Astrocyte (in vitro differentiated cells and primary cell): ENCODE measurements at regions not wholly inside any gene's neighbourhood (a gene's known extent, or its start where the extent isn't known, plus 50 kb on each side); places are given as distances from the start of the nearest gene placed in this dataset.

ENCODE experiments used
- DNase-seq: peaks from one replicate; pipeline ENCODE4 v3.0.0-alpha.2; 2010; ENCODE audit warnings: low read depth
- FAIRE-seq: peaks from 2 replicates; lab custom pipeline; 2011; peaks lifted over from hg19 to GRCh38; lab: Jason Lieb, UNC
- H2AFZ ChIP-seq: 2 replicates; pipeline ENCODE4 v1.6.0; 2012; ENCODE audit warnings: low read depth, low read length, inconsistent platforms
- H3K27ac ChIP-seq: 2 replicates; pipeline ENCODE4 v1.5.1; 2011; ENCODE audit warnings: low read depth, low read length, inconsistent platforms
- H3K27me3 ChIP-seq: 2 replicates; pipeline ENCODE4 v1.6.0; 2011; ENCODE audit warnings: low read length, inconsistent platforms; ENCODE audit not compliant: insufficient read depth
- H3K36me3 ChIP-seq: 2 replicates; pipeline ENCODE4 v1.5.1; 2011; ENCODE audit warnings: low read length, inconsistent platforms; ENCODE audit not compliant: insufficient read depth
- H3K4me1 ChIP-seq: 2 replicates; pipeline ENCODE4 v1.5.1; 2011; ENCODE audit warnings: low read length, inconsistent platforms; ENCODE audit not compliant: insufficient read depth
- H3K4me2 ChIP-seq: 2 replicates; pipeline ENCODE4 v1.6.0; 2012; ENCODE audit warnings: low read length, inconsistent platforms
- H3K4me3 ChIP-seq: 2 replicates; pipeline ENCODE4 v1.5.1; 2011; ENCODE audit warnings: low read depth, mild to moderate bottlenecking, low read length, inconsistent platforms; ENCODE audit not compliant: insufficient read depth
- H3K79me2 ChIP-seq: 2 replicates; pipeline ENCODE4 v1.6.0; 2012; ENCODE audit warnings: mild to moderate bottlenecking, low read length, inconsistent platforms; ENCODE audit not compliant: insufficient read depth
- H3K9ac ChIP-seq: 2 replicates; pipeline ENCODE4 v1.6.0; 2012; ENCODE audit warnings: mild to moderate bottlenecking, low read length, inconsistent platforms
- H3K9me3 ChIP-seq: 2 replicates; pipeline ENCODE4 v1.5.1; 2012; ENCODE audit warnings: low read depth, mild to moderate bottlenecking, low read length, inconsistent platforms; ENCODE audit not compliant: insufficient read depth
- H4K20me1 ChIP-seq: 2 replicates; pipeline ENCODE4 v1.6.0; 2012; ENCODE audit warnings: low read length, inconsistent platforms; ENCODE audit not compliant: insufficient read depth
- H3K27ac Mint-ChIP-seq: one replicate; pipeline ENCODE4 v1.8.0; 2021; ENCODE audit warnings: mild to moderate bottlenecking, mixed read lengths; ENCODE audit not compliant: unreplicated experiment
- H3K27me3 Mint-ChIP-seq: one replicate; pipeline ENCODE4 v1.8.0; 2021; ENCODE audit warnings: low read depth, mixed read lengths; ENCODE audit not compliant: unreplicated experiment
- H3K36me3 Mint-ChIP-seq: one replicate; pipeline ENCODE4 v1.8.0; 2021; ENCODE audit warnings: low read depth, mixed read lengths; ENCODE audit not compliant: unreplicated experiment
- H3K4me1 Mint-ChIP-seq: one replicate; pipeline ENCODE4 v1.8.0; 2021; ENCODE audit warnings: low read depth, mixed read lengths; ENCODE audit not compliant: unreplicated experiment
- H3K4me3 Mint-ChIP-seq: one replicate; pipeline ENCODE4 v1.8.0; 2021; ENCODE audit warnings: mild to moderate bottlenecking, moderate library complexity, mixed read lengths; ENCODE audit not compliant: unreplicated experiment
- H3K9me3 Mint-ChIP-seq: one replicate; pipeline ENCODE4 v1.8.0; 2021; ENCODE audit warnings: mild to moderate bottlenecking, mixed read lengths; ENCODE audit not compliant: unreplicated experiment
- EZH2 ChIP-seq: IDR thresholded peaks from 2 replicates; pipeline ENCODE4 v1.6.1; 2012; ENCODE audit warnings: mild to moderate bottlenecking, low read length, inconsistent platforms; ENCODE audit not compliant: insufficient read depth
- TF ChIP-seq, protein P1 (sequence below): IDR thresholded peaks from 2 replicates; pipeline ENCODE4 v1.5.1; 2011; ENCODE audit warnings: low read depth, mild to moderate bottlenecking, inconsistent platforms, low read length, moderate library complexity; ENCODE audit not compliant: insufficient read depth

DNA sequence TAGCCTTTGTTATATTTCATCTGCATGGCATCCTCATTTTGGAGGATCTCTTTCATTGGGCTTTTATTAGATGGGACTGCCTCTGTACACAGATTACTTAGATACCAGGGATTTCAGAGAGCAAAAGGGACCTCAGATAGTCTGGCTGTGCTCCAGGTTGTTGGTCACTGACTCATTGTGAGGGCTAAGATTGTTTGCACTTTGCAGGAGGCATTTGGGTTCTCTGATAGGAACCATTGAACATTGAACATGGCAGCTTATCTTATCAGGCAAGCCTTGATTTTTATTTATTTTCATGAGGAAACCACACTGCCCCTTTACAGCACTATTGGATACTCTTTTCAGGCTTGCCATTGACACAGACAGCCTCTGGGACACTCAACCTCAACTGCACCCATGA is 766.9 kb upstream of the TSPY4 start:
- H3K36me3 ChIP-seq = no peaks in the 10 kb centered on the region
- no peak overlapping the region for H3K9ac ChIP-seq
- FAIRE-seq (no peak), DNase-seq (no peak)
- H3K79me2 ChIP-seq = no peaks in the 10 kb centered on the region
- H3K4me1 Mint-ChIP-seq = no peaks in the 10 kb centered on the region
- no peaks in the 10 kb centered on the region for H3K27me3 Mint-ChIP-seq
- H3K36me3 Mint-ChIP-seq = no peaks in the 10 kb centered on the region
- H3K27ac ChIP-seq = no peak overlapping the region
- H3K4me3 Mint-ChIP-seq = no peak overlapping the region
- H3K4me2 ChIP-seq = no peak overlapping the region
- H2AFZ ChIP-seq = no peak overlapping the region
- no peak overlapping the region for H3K27ac Mint-ChIP-seq
- no peaks in the 10 kb centered on the region for H3K4me1 ChIP-seq
- no peak for TF ChIP-seq EZH2
- TF ChIP-seq, protein P1, sequence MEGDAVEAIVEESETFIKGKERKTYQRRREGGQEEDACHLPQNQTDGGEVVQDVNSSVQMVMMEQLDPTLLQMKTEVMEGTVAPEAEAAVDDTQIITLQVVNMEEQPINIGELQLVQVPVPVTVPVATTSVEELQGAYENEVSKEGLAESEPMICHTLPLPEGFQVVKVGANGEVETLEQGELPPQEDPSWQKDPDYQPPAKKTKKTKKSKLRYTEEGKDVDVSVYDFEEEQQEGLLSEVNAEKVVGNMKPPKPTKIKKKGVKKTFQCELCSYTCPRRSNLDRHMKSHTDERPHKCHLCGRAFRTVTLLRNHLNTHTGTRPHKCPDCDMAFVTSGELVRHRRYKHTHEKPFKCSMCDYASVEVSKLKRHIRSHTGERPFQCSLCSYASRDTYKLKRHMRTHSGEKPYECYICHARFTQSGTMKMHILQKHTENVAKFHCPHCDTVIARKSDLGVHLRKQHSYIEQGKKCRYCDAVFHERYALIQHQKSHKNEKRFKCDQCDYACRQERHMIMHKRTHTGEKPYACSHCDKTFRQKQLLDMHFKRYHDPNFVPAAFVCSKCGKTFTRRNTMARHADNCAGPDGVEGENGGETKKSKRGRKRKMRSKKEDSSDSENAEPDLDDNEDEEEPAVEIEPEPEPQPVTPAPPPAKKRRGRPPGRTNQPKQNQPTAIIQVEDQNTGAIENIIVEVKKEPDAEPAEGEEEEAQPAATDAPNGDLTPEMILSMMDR = no peak
- no peak overlapping the region for H3K4me3 ChIP-seq
- peaks cover 2% of the 10 kb centered on the region for H3K9me3 Mint-ChIP-seq
- no peaks in the 10 kb centered on the region for H4K20me1 ChIP-seq
- H3K27me3 ChIP-seq = no peaks in the 10 kb centered on the region
- no peaks in the 10 kb centered on the region for H3K9me3 ChIP-seq

DNA sequence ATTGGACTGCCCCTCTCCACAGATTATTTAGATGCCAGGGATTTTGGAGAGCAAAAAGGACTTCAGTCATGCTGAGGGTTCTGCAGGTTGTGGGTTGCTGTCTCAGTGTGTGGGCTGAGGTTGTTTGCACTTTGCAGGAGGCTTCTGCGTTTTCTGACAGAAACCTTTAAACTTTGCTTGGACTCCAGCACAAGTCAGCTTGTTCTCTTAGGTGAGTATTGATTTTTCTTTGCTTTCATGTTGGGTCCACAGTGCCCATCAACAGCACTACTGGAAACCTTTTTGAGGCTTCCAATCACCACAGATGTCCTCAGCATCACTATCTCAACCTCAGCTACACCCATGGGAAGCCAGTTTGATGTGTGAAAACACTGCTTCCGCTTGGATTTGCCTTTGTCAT is 764.3 kb upstream of the TSPY4 start:
- H3K27ac ChIP-seq = no peak overlapping the region
- H3K36me3 ChIP-seq = no peaks in the 10 kb centered on the region
- no peak overlapping the region for H3K4me3 Mint-ChIP-seq
- no peaks in the 10 kb centered on the region for H3K27me3 ChIP-seq
- no peak overlapping the region for H3K4me2 ChIP-seq
- H3K4me3 ChIP-seq = no peak overlapping the region
- H3K9me3 ChIP-seq = no peaks in the 10 kb centered on the region
- H3K9ac ChIP-seq = no peak overlapping the region
- H3K4me1 Mint-ChIP-seq = no peaks in the 10 kb centered on the region
- H4K20me1 ChIP-seq = no peaks in the 10 kb centered on the region
- FAIRE-seq = no peak
- TF ChIP-seq, protein P1 = no peak
- H3K9me3 Mint-ChIP-seq = peaks cover under 1% of the 10 kb centered on the region
- no peaks in the 10 kb centered on the region for H3K36me3 Mint-ChIP-seq
- H3K79me2 ChIP-seq = no peaks in the 10 kb centered on the region
- no peaks in the 10 kb centered on the region for H3K27me3 Mint-ChIP-seq
- H2AFZ ChIP-seq = no peak overlapping the region
- no peaks in the 10 kb centered on the region for H3K4me1 ChIP-seq
- no peak overlapping the region for H3K27ac Mint-ChIP-seq
- no peak for DNase-seq

DNA sequence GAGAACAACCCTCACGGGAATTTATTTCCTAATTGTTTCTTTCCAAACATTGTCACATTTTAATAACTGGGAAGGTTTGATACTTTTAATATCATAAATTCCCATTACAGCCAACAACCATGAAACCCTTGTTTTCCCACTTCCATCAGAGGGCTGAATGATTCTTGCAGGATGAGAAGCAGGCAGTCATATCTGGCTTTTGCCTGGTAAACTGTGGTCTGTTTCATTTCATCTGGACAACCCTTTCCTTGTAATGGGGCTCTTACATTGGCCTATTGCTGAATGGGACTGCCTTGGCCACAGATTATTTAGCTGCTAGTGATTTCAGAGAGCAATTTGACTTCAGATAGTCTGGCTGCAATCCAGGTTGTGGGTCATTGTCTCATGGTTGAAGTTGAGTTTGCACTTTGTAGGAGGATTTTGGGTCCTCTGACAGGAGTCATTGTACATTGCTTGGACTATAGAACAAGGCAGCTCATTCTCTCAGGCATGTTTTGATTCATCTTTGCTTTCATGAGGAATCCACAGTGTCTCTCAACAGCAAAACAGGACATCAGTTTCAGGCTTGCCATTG is 754.9 kb upstream of the TSPY4 start:
- Mint-ChIP-seq H3K27ac (no peak overlapping the region), H3K27me3 (no peaks in the 10 kb centered on the region), H3K36me3 (no peaks in the 10 kb centered on the region), H3K4me1 (no peaks in the 10 kb centered on the region), H3K9me3 (no peaks in the 10 kb centered on the region), H3K4me3 (no peak overlapping the region)
- no peaks in the 10 kb centered on the region for H3K79me2 ChIP-seq
- H2AFZ ChIP-seq = no peak overlapping the region
- H3K27me3 ChIP-seq = no peaks in the 10 kb centered on the region
- no peaks in the 10 kb centered on the region for H3K36me3 ChIP-seq
- H3K4me1 ChIP-seq = no peaks in the 10 kb centered on the region
- no peak overlapping the region for H3K4me2 ChIP-seq
- DNase-seq = no peak
- no peak for FAIRE-seq
- H3K27ac ChIP-seq = no peak overlapping the region
- H3K4me3 ChIP-seq = no peak overlapping the region
- no peak for TF ChIP-seq EZH2
- TF ChIP-seq, protein P1 = no peak
- no peaks in the 10 kb centered on the region for H3K9me3 ChIP-seq
- no peak overlapping the region for H3K9ac ChIP-seq
- no peaks in the 10 kb centered on the region for H4K20me1 ChIP-seq
